GM18520 (cell line): ENCODE measurements at regions not wholly inside any gene's neighbourhood (a gene's known extent, or its start where the extent isn't known, plus 50 kb on each side); places are given as distances from the start of the nearest gene placed in this dataset.
"Not testable (repeated sequence)": the region's sequence is repeated elsewhere in the genome, so short reads cannot be mapped to it uniquely, and the experiment has no call there.

ENCODE experiments used
- ATAC-seq: cut with Tn5 transposase; IDR thresholded peaks from one replicate; pipeline ENCODE4 v1.9.1; 2021; ENCODE audit not compliant: unreplicated experiment

DNA sequence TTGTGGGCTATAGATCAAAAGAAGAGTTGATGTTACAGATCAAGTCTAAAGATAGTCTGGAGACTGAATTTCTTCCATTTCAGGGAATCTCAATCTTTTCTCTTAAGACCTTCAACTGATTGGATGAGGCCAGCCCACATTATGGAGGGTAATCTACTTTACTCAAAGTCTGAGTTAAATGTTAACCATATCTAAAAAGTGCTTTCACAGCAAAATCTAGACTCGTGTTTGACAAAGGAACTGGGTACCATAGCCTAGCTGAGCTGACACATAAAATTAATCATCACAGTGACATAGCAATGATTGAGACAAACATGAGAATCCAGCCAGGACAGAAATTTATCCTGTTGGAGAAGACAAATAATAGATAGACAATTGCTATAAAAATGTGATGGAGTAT, 407.9 kb upstream of the GRM7 start:
- ATAC-seq = no peak

GRCh38 chr3:6455031-6455430, 405.9 kb upstream of the GRM7 start:
- no peak for ATAC-seq

DNA sequence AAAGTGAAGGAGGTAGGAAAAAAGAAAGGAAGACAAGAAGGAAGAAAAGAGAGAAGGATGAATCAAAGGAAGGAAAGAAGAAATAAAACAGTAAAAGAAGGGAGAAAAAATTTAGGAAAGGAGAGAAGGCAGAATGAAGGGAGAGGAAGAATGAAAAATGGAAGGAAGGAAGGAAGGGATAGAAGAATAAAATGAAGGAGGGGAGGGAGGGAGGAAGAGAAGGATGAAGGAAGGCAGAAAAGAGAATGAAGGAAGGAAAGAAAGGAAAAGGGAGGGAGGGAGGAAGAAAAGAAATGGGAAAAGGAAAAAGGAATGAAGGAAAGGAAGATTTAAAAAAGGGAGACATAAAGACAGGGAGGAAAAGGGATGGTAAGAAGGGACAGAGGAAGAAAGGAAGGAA, 393.7 kb upstream of the GRM7 start:
- ATAC-seq = no peak

DNA sequence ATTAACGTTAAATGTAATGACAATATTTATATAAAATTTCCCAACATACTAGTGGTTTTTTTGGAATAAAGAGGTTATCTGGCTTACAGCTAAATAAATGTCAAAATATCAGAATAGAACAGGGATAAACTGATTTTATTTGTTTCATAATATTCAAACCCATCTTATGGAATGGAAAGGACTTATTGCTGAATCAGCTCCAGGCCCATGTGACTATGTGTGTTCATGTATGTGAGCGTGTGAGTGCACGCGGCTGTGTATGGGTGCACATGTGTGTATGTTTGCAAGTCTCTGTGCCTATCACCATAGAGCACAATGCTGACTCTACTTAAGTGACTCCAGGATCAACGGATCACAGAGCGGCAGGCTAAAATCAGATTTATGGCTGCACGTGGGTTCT, 392.3 kb upstream of the GRM7 start:
- ATAC-seq = no peak

DNA sequence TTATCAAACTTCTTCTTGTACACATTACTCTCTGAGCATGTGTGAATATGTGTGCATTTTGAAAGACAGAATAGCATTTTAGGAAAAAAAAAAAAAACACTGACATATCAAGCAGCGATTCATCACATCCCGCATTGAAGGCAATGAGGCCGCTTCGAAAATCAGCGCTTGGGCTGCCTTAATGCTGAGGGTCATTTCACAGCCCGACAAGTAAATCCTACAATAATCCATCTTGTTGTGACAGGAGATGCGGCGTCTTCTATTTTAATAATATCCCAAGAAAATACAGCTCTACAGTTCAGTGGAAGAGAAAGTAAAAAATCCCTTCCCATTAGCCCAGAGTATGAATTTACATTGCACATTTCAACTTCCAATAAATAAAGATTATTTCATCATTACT, 389.2 kb upstream of the GRM7 start:
- no peak for ATAC-seq

DNA sequence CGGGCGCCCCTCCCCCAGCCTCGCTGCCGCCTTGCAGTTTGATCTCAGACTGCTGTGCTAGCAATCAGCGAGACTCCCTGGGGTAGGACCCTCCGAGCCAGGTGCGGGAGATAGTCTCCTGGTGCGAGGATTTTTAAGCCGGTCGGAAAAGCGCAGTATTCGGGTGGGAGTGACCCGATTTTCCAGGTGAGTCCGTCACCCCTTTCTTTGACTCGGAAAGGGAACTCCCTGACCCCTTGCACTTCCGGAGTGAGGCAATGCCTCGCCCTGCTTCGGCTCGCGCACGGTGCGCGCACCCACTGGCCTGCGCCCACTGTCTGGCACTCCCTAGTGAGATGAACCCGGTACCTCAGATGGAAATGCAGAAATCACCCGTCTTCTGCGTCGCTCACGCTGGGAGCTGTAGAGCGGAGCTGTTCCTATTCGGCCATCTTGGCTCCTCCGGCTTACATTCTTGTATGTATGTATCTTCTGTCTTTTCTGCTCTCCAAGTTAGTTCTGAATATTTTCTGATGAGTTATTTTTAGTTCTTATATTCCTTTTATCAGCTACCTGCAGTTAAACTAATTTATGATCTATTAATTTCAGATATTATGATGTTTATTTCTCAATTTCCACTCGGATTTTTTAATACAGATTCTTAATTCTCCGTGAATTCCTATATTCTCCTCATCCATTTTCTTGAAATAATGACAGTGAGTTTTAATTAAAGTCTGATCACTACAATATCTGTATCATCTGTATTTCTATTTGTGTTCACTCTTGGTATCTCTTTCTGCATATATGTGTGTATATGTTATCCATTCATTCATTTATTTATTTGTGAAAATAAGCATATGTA, 370.2 kb upstream of the GRM7 start:
- not testable (repeated sequence) for ATAC-seq

DNA sequence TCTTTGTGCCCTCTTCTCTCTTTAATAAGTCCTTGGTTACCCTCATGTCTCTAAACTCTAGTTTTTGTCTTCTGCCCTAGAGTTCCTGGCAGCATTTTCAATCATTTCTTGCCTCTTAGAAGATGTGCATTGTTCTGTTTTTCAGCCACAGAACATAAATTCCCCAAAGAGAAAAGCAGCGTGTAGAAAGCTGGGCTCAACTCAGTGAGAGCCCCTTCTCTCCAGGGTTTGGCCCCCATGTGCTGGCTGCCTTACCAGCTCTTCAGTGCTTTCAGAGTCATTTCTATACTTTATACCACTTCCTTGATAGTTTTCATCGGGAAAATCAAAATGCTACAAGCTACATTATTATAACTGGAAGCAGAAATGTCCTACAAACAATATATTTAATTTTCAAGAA, 369.1 kb upstream of the GRM7 start:
- no peak for ATAC-seq

- ATAC-seq = no peak
These were observed 368.6 kb upstream of the GRM7 start for GRCh38 chr3:6492306-6492705.

GRCh38 chr3:6498944-6499343, 362.0 kb upstream of the GRM7 start:
- ATAC-seq = not testable (repeated sequence)

DNA sequence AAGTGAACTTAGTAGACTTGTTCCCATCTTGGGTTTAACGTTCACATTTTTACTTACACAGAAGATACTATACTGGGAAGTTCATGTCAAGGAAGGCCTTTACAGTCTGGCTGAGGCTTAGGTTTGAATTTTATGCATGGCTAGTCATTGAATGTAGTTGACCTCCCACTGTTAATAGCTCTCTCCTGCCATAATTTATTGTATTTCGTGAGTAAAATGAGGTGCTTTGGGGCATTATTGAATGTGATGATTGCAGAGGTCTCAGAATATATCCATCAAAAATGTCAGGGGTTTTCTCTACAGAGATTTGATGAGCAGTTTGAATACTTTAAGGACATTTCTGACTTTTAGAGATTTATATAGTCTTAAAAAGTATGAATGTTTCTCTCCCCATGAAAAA, 356.6 kb upstream of the GRM7 start:
- ATAC-seq = no peak

DNA sequence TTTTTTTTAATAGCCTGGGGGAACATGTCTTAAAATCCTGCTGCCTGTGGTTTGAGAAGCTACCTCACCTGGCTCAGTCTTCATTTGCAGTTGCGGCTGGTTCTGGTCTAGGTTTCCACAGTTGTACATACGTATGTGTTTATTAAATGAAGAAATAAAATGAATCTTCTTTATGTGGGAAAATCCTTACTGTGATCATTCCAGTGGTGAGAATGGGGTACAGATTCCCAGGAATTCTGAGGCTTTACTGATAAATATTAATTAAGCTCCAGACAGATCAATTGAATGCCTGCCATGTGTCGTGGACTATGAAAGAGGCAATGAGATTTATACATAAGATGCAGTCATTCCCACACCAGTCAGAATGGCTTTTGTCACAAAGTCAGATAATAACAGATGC, 356.1 kb upstream of the GRM7 start:
- no peak for ATAC-seq

- no peak for ATAC-seq
These were observed 352.5 kb upstream of the GRM7 start for GRCh38 chr3:6508410-6508759.

DNA sequence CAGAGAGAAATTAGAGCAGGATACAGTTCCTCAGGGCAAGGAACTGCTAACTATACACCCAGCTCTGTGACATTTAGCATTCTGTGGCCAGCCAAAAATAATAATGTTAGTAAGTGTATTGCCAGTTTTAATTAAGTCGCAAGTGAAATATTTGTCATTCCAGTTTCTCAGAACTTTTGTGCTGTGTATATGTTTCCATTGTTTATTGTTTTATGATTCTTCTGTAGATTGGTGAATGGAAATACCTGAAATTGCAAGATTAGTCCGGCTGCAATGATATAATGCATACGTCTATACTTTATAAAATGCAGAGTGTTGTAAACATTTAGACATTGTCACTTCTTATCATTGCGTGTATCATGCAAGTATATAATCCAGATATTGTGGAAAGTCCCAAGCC, 351.3 kb upstream of the GRM7 start:
- ATAC-seq = no peak

DNA sequence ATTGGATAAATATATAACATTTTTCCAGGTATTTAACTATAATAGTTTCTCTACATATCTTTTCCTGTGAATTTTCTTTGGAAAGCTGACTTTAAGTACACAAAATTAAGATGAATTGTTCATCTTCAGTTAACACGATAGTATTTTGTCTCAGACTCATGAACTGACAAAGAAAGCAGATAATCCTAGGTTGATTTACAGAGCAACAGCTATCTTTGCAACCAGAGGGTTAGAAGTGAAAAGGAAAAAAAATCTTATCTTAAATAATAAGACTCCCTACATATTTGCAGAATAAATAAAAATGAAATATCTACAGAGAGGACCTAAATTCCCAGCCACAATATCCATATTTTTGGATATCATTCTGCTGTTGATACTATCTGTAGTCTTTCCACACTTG, 350.2 kb upstream of the GRM7 start:
- no peak for ATAC-seq

GRCh38 chr3:6512172-6512800, 348.6 kb upstream of the GRM7 start:
- ATAC-seq = no peak

DNA sequence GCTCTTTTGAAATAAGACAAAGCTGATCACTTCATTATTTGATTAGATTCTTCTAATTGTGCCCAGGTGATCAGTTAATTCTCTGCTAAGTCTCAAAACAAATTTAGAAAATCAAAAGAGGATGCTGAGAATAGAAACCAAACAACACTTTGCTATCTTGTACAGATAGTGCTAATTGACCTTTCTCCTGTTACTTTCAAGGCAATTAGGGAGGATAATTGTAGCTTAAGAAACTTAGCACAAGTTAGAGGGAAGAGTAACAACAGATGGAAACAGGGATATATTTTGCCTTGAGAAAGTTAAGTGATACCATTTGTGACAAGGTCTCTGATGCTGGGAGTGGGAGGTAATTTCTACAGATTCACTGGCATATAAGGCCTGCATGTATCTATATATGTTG, 344.8 kb upstream of the GRM7 start:
- no peak for ATAC-seq

DNA sequence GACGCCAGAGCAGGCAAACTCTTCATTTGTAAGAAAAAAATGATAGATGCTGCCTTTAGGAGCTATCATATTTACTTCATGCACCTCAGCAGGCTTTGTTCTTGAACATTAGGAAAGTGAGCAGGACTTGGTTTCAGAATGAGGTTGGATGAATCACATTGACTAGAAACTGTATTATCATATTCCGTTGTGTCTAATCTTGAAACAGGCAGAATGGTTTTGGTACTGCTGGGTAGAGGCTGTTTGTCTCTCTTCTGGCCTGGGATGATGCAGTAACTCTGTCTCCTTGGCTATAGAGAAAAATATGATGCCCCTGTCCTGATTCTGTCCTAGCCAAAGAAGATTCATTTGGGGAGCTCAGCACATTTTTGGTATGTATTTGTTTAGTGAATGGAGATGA, 344.2 kb upstream of the GRM7 start:
- no peak for ATAC-seq

DNA sequence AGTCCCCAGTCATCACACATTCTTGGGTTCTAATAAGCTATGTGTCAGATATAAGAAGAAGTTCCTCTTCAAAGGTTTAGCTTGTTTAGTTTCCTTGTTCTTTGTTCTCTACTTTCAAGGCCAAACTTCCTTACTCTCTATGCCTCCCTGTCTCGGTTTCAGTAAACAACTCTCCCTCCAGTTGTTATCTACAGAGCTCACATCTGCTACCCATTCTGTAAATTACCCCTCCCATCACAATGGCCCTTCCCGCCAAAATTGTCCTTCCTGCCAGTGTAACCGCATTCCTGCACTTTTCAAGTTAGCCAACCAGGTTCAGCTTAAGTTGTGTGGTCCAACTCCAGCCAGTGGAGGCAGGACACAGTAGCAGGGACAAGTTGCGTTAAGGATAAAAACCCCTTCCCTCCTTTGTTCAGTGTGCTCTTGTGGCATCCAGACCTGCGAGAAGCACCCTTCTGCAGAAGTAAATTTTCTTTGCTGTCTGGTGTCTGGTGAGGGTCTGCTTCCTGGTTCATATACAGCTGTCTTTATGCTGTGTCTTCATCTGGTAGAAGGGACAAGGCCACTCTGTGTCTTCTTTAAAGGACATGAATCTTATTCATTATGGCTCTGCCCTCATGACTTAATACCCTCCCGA, 342.1 kb upstream of the GRM7 start:
- no peak for ATAC-seq

DNA sequence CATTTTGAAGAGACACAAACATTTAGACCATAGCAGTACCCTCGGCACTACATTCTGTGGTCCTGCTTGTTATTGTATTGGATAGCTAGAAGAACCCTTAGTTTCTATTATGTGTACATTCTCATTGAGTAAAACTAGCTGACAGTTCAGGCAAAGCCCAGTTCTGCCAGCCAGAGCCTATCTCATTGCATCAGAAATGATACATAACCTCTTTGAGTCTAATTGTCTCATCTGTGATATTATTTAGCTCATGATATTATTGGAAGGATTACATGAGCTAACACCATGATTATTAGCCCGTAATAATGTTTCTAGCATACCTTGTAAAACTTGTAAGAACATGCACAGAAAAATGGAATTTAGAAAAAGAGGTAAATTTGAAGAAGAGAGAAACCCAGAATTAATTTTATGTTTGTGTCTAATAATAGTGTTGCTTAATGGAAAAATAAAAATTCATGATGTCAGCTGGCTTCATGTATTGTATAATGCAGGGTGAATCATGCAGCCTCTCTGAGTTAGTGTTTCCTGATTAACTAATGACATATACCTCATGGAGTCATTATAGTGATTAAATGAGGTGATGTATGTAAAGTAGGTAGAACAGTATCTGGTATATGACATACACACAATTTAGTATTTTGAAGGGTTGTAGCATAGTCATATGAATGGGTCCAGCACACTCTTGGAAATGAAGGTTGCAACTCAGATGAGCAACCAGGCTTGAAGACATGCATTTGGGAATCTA, 339.4 kb upstream of the GRM7 start:
- ATAC-seq = no peak

GRCh38 chr3:6522191-6522590, 338.7 kb upstream of the GRM7 start:
- no peak for ATAC-seq

DNA sequence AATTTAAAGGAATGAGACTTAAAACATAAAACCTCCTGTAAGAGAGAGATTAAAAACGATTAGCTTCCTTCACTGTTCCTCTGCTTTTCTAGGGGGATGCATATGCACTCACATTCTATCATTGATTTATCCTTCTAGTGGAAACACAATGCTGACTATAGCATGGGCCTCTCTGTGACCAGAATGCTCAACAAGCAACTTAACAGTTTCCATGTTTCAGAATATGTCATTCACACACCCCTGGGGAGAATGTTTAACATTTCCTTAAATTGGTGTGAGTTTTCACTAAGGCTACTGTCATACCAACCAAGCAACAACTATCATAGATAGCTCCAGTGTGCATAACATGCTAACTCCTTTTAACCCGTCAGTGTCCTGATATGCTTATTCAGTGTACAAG, 337.9 kb upstream of the GRM7 start:
- no peak for ATAC-seq

DNA sequence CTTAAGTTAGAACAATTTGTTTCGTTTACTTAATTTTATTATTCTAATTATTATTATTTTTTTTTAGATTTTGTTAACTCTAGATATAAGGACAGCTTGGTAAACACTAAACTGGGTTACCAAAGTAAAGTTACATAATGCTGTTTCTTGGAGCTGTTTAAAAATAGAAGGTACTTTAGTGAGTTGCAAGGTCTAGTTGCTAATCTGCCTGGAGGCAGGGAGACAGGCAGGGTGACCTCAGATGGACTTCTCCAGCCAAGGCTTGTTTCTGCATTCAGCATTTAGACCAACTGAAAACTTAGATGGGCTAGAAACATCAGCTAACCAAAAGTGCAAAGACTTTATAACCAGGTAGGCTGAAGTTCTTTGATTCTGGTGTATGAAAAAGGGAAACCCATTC, 336.4 kb upstream of the GRM7 start:
- ATAC-seq = no peak
